Activated CD8-positive, alpha-beta memory T cell treated with anti-CD3 and anti-CD28 coated beads for 24 hours (primary cell): ENCODE measurements at regions not wholly inside any gene's neighbourhood (a gene's known extent, or its start where the extent isn't known, plus 50 kb on each side); places are given as distances from the start of the nearest gene placed in this dataset.

ENCODE experiments used
- DNase-seq: peaks from one replicate; pipeline ENCODE4 v3.0.0-alpha.2; 2020

GRCh38 chr7:11895337-11895736 is 63.3 kb upstream of the THSD7A start:
- no peak for DNase-seq

GRCh38 chr7:11896663-11897062 is 64.7 kb upstream of the THSD7A start:
- no peak for DNase-seq

- DNase-seq, result no peak
These were observed 67.2 kb upstream of the THSD7A start for GRCh38 chr7:11899247-11899646.

- DNase-seq, result no peak
These were observed 78.3 kb upstream of the THSD7A start for GRCh38 chr7:11910253-11910652.

GRCh38 chr7:11911900-11912299 is 79.9 kb upstream of the THSD7A start:
- DNase-seq, result no peak

GRCh38 chr7:11914645-11915044 is 82.6 kb upstream of the THSD7A start:
- DNase-seq, result no peak

GRCh38 chr7:11923376-11923930 is 91.5 kb upstream of the THSD7A start:
- DNase-seq, result no peak

GRCh38 chr7:11931307-11931706 is 99.3 kb upstream of the THSD7A start:
- no peak for DNase-seq

GRCh38 chr7:11934796-11935195 is 102.8 kb upstream of the THSD7A start:
- DNase-seq, result no peak

GRCh38 chr7:11935905-11936304 is 103.9 kb upstream of the THSD7A start:
- no peak for DNase-seq

- DNase-seq, result no peak
These were observed 114.8 kb upstream of the THSD7A start for GRCh38 chr7:11946794-11947193.

GRCh38 chr7:11950281-11950680 is 118.3 kb upstream of the THSD7A start:
- DNase-seq, result no peak

- no peak for DNase-seq
These were observed 118.9 kb upstream of the THSD7A start for GRCh38 chr7:11950942-11951341.

- no peak for DNase-seq
These were observed 119.9 kb upstream of the THSD7A start for GRCh38 chr7:11951909-11952308.

GRCh38 chr7:11952972-11953371 is 121.0 kb upstream of the THSD7A start:
- no peak for DNase-seq

- DNase-seq, result no peak
These were observed 125.0 kb upstream of the THSD7A start for GRCh38 chr7:11956991-11957390.

GRCh38 chr7:11957956-11958355 is 126.0 kb upstream of the THSD7A start:
- DNase-seq, result no peak

GRCh38 chr7:11959121-11959520 is 127.1 kb upstream of the THSD7A start:
- DNase-seq, result no peak

GRCh38 chr7:11960621-11961020 is 128.6 kb upstream of the THSD7A start:
- no peak for DNase-seq

- no peak for DNase-seq
These were observed 137.6 kb upstream of the THSD7A start for GRCh38 chr7:11969643-11970042.

- DNase-seq, result no peak
These were observed 138.1 kb upstream of the THSD7A start for GRCh38 chr7:11970132-11970531.

GRCh38 chr7:11985376-11985775 is 153.4 kb upstream of the THSD7A start:
- no peak for DNase-seq

GRCh38 chr7:11985971-11986370 is 154.0 kb upstream of the THSD7A start:
- no peak for DNase-seq

GRCh38 chr7:11988186-11988585 is 156.2 kb upstream of the THSD7A start:
- DNase-seq, result no peak

GRCh38 chr7:12002428-12002827 is 170.4 kb upstream of the THSD7A start:
- DNase-seq, result no peak

GRCh38 chr7:12004581-12004980 is 172.6 kb upstream of the THSD7A start:
- DNase-seq, result no peak
